Breast epithelium (tissue), 3 donors: ENCODE measurements at regions not wholly inside any gene's neighbourhood (a gene's known extent, or its start where the extent isn't known, plus 50 kb on each side); places are given as distances from the start of the nearest gene placed in this dataset.

Experiments
- POLR2A ChIP-seq: fragments of 450-650 bp; IDR thresholded peaks from one replicate; pipeline ENCODE4 v1.6.1; 2016; ENCODE audit warnings: antibody characterized with exemption, mild to moderate bottlenecking, moderate library complexity
- POLR2AphosphoS5 ChIP-seq, 3 donors: sonication (generic); formaldehyde crosslinking; IDR thresholded peaks; one replicate each; pipeline ENCODE4 v1.6.1; 2017; ENCODE audit warnings: antibody characterized with exemption in 3 of 3
- TF ChIP-seq, protein P1 (sequence below), 3 donors: fragments of 450-650 bp; IDR thresholded peaks; one replicate each; pipeline ENCODE4 v1.5.1; 2016 to 2017; ENCODE audit warnings: antibody characterized with exemption in 3 of 3, mild to moderate bottlenecking in 3 of 3, moderate library complexity in 3 of 3

DNA sequence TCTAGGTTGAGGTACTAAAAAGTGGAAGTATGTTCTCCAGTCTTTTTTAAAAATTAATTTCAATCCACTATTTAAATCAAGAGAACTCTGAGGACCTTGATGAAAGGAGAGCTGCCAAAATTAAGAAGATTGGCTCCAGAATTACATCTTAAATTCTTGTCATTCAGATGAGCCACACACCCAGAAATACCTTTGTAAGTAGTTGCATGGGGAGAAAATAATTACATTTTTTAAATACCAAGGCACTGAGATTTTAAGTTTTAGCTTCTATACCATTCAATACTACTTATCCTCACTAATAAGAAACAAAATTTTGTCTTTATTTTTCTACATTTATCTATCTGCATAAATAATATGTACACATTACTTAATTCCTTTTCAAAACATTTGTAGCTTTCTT, 1132.8 kb downstream of the OTOL1 start:
- TF ChIP-seq, protein P1, sequence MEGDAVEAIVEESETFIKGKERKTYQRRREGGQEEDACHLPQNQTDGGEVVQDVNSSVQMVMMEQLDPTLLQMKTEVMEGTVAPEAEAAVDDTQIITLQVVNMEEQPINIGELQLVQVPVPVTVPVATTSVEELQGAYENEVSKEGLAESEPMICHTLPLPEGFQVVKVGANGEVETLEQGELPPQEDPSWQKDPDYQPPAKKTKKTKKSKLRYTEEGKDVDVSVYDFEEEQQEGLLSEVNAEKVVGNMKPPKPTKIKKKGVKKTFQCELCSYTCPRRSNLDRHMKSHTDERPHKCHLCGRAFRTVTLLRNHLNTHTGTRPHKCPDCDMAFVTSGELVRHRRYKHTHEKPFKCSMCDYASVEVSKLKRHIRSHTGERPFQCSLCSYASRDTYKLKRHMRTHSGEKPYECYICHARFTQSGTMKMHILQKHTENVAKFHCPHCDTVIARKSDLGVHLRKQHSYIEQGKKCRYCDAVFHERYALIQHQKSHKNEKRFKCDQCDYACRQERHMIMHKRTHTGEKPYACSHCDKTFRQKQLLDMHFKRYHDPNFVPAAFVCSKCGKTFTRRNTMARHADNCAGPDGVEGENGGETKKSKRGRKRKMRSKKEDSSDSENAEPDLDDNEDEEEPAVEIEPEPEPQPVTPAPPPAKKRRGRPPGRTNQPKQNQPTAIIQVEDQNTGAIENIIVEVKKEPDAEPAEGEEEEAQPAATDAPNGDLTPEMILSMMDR (IDR thresholded peaks at IDR 0.05): no peak
- TF ChIP-seq POLR2A (no peak), POLR2AphosphoS5 (IDR thresholded peaks at IDR 0.05) (no peak)
